OCI-LY3 (cell line): ENCODE measurements at regions not wholly inside any gene's neighbourhood (a gene's known extent, or its start where the extent isn't known, plus 50 kb on each side); places are given as distances from the start of the nearest gene placed in this dataset.

Experiments
- H2AFZ ChIP-seq: fragments of 200-600, 300-600 bp; shearing (Covaris generic); 2 replicates; pipeline ENCODE4 v1.6.0; 2014; ENCODE audit warnings: antibody characterized with exemption, low read depth, low read length
- H3K27ac ChIP-seq: fragments of 200-600, 300-600 bp; sonication (generic); 2 replicates; pipeline ENCODE4 v1.5.1; 2014; ENCODE audit warnings: mild to moderate bottlenecking, low read length, moderate library complexity, mixed read lengths
- H3K27me3 ChIP-seq: fragments of 200-600, 300-600 bp; sonication (generic); 2 replicates; pipeline ENCODE4 v1.6.1; 2014; ENCODE audit warnings: low read depth, low read length, mixed read lengths
- H3K36me3 ChIP-seq: fragments of 200-600, 300-600 bp; sonication (generic); replicated peaks from 2 replicates; pipeline ENCODE3; 2014; ENCODE audit warnings: low read depth, low read length, mixed read lengths
- H3K4me1 ChIP-seq: fragments of 300-600, 200-600 bp; sonication (generic); 2 replicates; pipeline ENCODE4 v1.6.1; 2014; ENCODE audit warnings: low read length, mixed read lengths
- H3K4me2 ChIP-seq: fragments of 200-600, 300-600 bp; sonication (generic); 2 replicates; pipeline ENCODE4 v1.6.1; 2014; ENCODE audit warnings: low read length, mixed read lengths
- H3K4me3 ChIP-seq: fragments of 300-600, 200-600 bp; sonication (generic); 2 replicates; pipeline ENCODE4 v1.5.1; 2014; ENCODE audit warnings: antibody characterized with exemption, mild to moderate bottlenecking, low read length, moderate library complexity
- H3K79me2 ChIP-seq: fragments of 300-600, 200-600 bp; shearing (Covaris generic); 2 replicates; pipeline ENCODE4 v1.6.1; 2014; ENCODE audit warnings: mild to moderate bottlenecking, low read length, mixed read lengths
- H3K9ac ChIP-seq: fragments of 300-600, 200-600 bp; shearing (Covaris generic); 2 replicates; pipeline ENCODE4 v1.6.0; 2014; ENCODE audit warnings: mild to moderate bottlenecking, low read length, moderate library complexity
- H3K9me3 ChIP-seq: fragments of 200-600, 300-600 bp; shearing (Covaris generic); 2 replicates; pipeline ENCODE4 v1.6.1; 2014; ENCODE audit warnings: low read length, mixed read lengths; ENCODE audit not compliant: insufficient read depth
- H4K20me1 ChIP-seq: fragments of 200-600, 300-600 bp; sonication (generic); 2 replicates; pipeline ENCODE4 v1.6.1; 2016; ENCODE audit warnings: low read length, mixed read lengths; ENCODE audit not compliant: insufficient read depth
- EZH2phosphoT487 ChIP-seq: fragments of 200-600 bp; shearing (Covaris generic); IDR thresholded peaks from 2 replicates; pipeline ENCODE4 v1.6.1; 2018; ENCODE audit warnings: antibody characterized with exemption, mixed run types, low read depth
- TF ChIP-seq, protein P1 (sequence below): fragments of 200-600, 300-600 bp; sonication (generic); IDR thresholded peaks from 2 replicates; pipeline ENCODE4 v1.5.1; 2014; ENCODE audit warnings: antibody characterized with exemption, low read length, low read depth

DNA sequence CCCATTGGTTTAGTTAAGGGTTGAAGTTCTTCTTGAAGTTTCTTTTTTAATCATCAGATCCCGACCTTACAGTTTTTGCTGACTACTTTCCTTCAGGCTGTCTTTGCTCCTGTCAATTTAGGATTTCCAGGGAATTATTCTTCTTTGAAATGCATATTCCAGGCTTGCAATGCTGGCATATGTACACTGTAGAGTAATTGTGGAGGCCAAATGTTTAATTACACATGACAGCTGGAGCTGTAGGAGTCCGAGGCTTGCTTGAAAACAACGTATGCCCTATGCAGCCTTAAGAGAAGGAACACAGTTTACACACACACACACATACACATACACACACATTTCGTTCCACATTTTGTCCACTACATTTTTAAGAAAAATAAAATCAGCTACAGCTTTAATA, 602.3 kb downstream of the TMEM182 start:
- TF ChIP-seq, protein P1, sequence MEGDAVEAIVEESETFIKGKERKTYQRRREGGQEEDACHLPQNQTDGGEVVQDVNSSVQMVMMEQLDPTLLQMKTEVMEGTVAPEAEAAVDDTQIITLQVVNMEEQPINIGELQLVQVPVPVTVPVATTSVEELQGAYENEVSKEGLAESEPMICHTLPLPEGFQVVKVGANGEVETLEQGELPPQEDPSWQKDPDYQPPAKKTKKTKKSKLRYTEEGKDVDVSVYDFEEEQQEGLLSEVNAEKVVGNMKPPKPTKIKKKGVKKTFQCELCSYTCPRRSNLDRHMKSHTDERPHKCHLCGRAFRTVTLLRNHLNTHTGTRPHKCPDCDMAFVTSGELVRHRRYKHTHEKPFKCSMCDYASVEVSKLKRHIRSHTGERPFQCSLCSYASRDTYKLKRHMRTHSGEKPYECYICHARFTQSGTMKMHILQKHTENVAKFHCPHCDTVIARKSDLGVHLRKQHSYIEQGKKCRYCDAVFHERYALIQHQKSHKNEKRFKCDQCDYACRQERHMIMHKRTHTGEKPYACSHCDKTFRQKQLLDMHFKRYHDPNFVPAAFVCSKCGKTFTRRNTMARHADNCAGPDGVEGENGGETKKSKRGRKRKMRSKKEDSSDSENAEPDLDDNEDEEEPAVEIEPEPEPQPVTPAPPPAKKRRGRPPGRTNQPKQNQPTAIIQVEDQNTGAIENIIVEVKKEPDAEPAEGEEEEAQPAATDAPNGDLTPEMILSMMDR, result no peak
- TF ChIP-seq EZH2phosphoT487, result no peak
- no peak overlapping the region for H2AFZ ChIP-seq
- no peaks in the 10 kb centered on the region for H3K4me1 ChIP-seq
- no peaks in the 10 kb centered on the region for H3K36me3 ChIP-seq
- H3K79me2 ChIP-seq, result no peaks in the 10 kb centered on the region
- H3K9ac ChIP-seq, result no peak overlapping the region
- no peak overlapping the region for H3K27ac ChIP-seq
- no peaks in the 10 kb centered on the region for H4K20me1 ChIP-seq
- H3K9me3 ChIP-seq, result no peaks in the 10 kb centered on the region
- no peaks in the 10 kb centered on the region for H3K27me3 ChIP-seq
- no peak overlapping the region for H3K4me3 ChIP-seq
- H3K4me2 ChIP-seq, result no peak overlapping the region

DNA sequence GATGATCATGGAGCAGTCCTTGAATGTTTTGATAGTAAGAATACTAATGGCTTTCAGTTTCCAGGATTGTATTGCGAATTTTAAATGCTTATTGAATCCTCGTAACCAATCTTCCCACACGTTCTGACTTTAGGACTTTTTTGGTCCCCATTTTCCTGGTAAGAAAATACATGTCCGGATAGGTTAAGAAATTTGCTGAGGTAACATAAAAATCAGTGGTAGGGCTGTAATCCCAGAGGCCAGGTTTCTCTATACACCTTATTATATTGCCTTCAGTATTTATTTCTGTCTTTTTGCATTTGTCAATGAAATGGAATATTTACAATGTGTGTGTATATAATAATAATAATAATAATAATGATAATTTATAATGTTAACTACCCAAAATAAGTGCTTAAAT, 603.2 kb downstream of the TMEM182 start:
- Histone ChIP-seq H3K4me1 (no peaks in the 10 kb centered on the region), H3K36me3 (no peaks in the 10 kb centered on the region), H3K9me3 (no peaks in the 10 kb centered on the region), H3K27me3 (no peaks in the 10 kb centered on the region), H4K20me1 (no peaks in the 10 kb centered on the region), H3K27ac (no peak overlapping the region), H3K79me2 (no peaks in the 10 kb centered on the region), H3K9ac (no peak overlapping the region), H3K4me2 (no peak overlapping the region), H2AFZ (no peak overlapping the region), H3K4me3 (no peak overlapping the region)
- TF ChIP-seq, protein P1, result no peak
- no peak for TF ChIP-seq EZH2phosphoT487

DNA sequence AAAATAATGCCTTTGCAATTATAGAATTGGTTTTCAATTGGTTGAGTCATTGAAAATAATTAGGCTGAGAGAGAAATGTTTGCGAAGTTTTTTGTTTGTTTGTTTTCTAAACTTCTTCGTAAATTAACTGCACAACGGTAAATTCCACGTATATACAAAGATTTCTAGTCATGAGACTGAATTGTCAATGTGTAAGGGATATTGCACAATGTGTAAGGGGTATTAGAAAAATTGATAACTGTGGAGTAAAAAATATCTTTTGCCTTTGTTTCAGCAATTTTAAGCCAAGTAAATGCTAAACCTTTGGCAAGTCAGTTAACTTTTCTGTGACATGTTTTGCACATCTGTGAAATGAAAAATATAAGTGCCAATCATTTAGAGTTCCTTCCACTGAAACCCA, 606.0 kb downstream of the TMEM182 start:
- H3K9me3 ChIP-seq, result no peaks in the 10 kb centered on the region
- H2AFZ ChIP-seq, result no peak overlapping the region
- H3K4me1 ChIP-seq, result no peaks in the 10 kb centered on the region
- no peak overlapping the region for H3K4me3 ChIP-seq
- H3K27ac ChIP-seq, result no peak overlapping the region
- H4K20me1 ChIP-seq, result no peaks in the 10 kb centered on the region
- no peaks in the 10 kb centered on the region for H3K79me2 ChIP-seq
- H3K9ac ChIP-seq, result no peak overlapping the region
- H3K4me2 ChIP-seq, result no peak overlapping the region
- no peaks in the 10 kb centered on the region for H3K36me3 ChIP-seq
- H3K27me3 ChIP-seq, result no peaks in the 10 kb centered on the region
- TF ChIP-seq, protein P1, result no peak
- no peak for TF ChIP-seq EZH2phosphoT487

DNA sequence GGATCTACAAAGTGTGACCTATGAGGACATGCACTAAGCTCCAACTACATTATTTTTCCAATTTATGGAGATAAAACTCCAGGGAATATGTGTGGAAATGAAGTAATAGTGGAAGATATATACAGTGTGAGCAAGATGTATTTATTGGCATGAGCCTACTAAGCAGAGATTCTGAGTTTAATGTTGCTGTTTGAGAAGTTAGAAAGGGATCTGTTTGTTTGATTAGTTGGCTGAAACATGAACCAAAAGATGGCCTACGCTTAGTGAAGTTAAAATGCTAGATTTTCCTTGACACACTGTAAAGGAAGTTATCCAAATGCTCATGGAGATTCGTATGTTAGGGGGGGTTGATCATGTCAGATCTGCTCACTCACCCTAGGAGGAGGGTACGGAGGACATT, 621.7 kb downstream of the TMEM182 start:
- no peak overlapping the region for H2AFZ ChIP-seq

More for the DNA sequence above, 621.7 kb downstream of the TMEM182 start:
- Histone ChIP-seq H3K4me2 (no peak overlapping the region), H3K9me3 (no peaks in the 10 kb centered on the region), H3K27me3 (no peaks in the 10 kb centered on the region), H3K79me2 (no peaks in the 10 kb centered on the region), H3K36me3 (no peaks in the 10 kb centered on the region), H3K9ac (no peak overlapping the region), H3K4me1 (peaks cover 7% of the 10 kb centered on the region), H3K27ac (no peak overlapping the region), H4K20me1 (no peaks in the 10 kb centered on the region), H3K4me3 (no peak overlapping the region)
- TF ChIP-seq, protein P1, result no peak
- TF ChIP-seq EZH2phosphoT487, result no peak
